Liver (tissue), 8 donors: ENCODE measurements at regions not wholly inside any gene's neighbourhood (a gene's known extent, or its start where the extent isn't known, plus 50 kb on each side); places are given as distances from the start of the nearest gene placed in this dataset.

ENCODE experiments used
- DNase-seq: peaks from one replicate; pipeline ENCODE4 v3.0.0-alpha.2; 2017; ENCODE audit warnings: low spot score
- H3K27ac ChIP-seq, 2 donors: one replicate each; pipeline ENCODE4 v1.7.0; 2013; ENCODE audit warnings: inconsistent platforms in 2 of 2, low read length in 2 of 2, control low read depth in 1 of 2, low read depth in 1 of 2, mild to moderate bottlenecking in 1 of 2
- H3K27me3 ChIP-seq, 4 donors: one replicate each; pipeline versions ENCODE4 v1.6.1 to v1.7.0; 2013; ENCODE audit warnings: low read length in 3 of 4, inconsistent platforms in 1 of 4, mild to moderate bottlenecking in 1 of 4, moderate library complexity in 1 of 4; ENCODE audit not compliant: control insufficient read depth in 4 of 4, insufficient read depth in 4 of 4
- H3K36me3 ChIP-seq, 4 donors: one replicate each; pipeline versions ENCODE4 v1.6.1 to v1.7.0; 2013; ENCODE audit warnings: low read length in 3 of 4, mild to moderate bottlenecking in 3 of 4, low read depth in 1 of 4, moderate library complexity in 1 of 4; ENCODE audit not compliant: control insufficient read depth in 4 of 4, insufficient read depth in 3 of 4
- H3K4me1 ChIP-seq, 4 donors: one replicate each; pipeline versions ENCODE4 v1.6.1 to v1.7.0; 2013; ENCODE audit warnings: low read length in 3 of 4, mild to moderate bottlenecking in 3 of 4, moderate library complexity in 1 of 4; ENCODE audit not compliant: control insufficient read depth in 4 of 4, insufficient read depth in 4 of 4
- H3K4me3 ChIP-seq, 3 donors: one replicate each; pipeline versions ENCODE4 v1.6.1 to v1.7.0; 2013; ENCODE audit warnings: low read length in 3 of 3, control low read depth in 1 of 3, low read depth in 1 of 3, mild to moderate bottlenecking in 1 of 3
- H3K9ac ChIP-seq, 2 donors: one replicate each; pipeline ENCODE4 v1.7.0; 2013; ENCODE audit warnings: low read length in 2 of 2, mild to moderate bottlenecking in 2 of 2, moderate library complexity in 2 of 2, control low read depth in 1 of 2, low read depth in 1 of 2
- H3K9me3 ChIP-seq, 4 donors: one replicate each; pipeline versions ENCODE4 v1.6.1 to v1.7.0; 2013; ENCODE audit warnings: low read length in 3 of 4; ENCODE audit not compliant: control insufficient read depth in 4 of 4
- EGR1 ChIP-seq, 2 donors: IDR thresholded peaks; 2 replicates each; pipeline ENCODE4 v1.6.1; 2016 to 2018; ENCODE audit warnings: antibody characterized with exemption in 2 of 2, low read depth in 2 of 2
- FOXA1 ChIP-seq: IDR thresholded peaks from 2 replicates; pipeline ENCODE4 v1.6.1; 2016; ENCODE audit warnings: antibody characterized with exemption
- FOXA2 ChIP-seq: IDR thresholded peaks from 2 replicates; pipeline ENCODE4 v1.6.1; 2016; ENCODE audit warnings: antibody characterized with exemption
- GABPA ChIP-seq, 2 donors: IDR thresholded peaks in 1 of 2; conservative IDR thresholded peaks in 1 of 2; 2 replicates each; pipeline ENCODE4 v1.6.1; 2016; ENCODE audit warnings: antibody characterized with exemption in 2 of 2, mild to moderate bottlenecking in 1 of 2, moderate library complexity in 1 of 2
- HNF4A ChIP-seq, 2 donors: conservative IDR thresholded peaks; 2 replicates each; pipeline ENCODE4 v1.6.1; 2016; ENCODE audit warnings: antibody characterized with exemption in 2 of 2, mild to moderate bottlenecking in 2 of 2
- HNF4G ChIP-seq: IDR thresholded peaks from 2 replicates; pipeline ENCODE4 v1.6.1; 2016; ENCODE audit warnings: antibody characterized with exemption
- JUND ChIP-seq, 2 donors: IDR thresholded peaks; 2 replicates each; pipeline ENCODE4 v1.6.1; 2016; ENCODE audit warnings: antibody characterized with exemption in 2 of 2
- NR2F2 ChIP-seq: IDR thresholded peaks from 2 replicates; pipeline ENCODE4 v1.6.1; 2016; ENCODE audit warnings: antibody characterized with exemption
- RAD21 ChIP-seq, 2 donors: IDR thresholded peaks; 2 replicates each; pipeline ENCODE4 v1.6.1; 2016; ENCODE audit warnings: antibody characterized with exemption in 2 of 2, mild to moderate bottlenecking in 2 of 2
- RXRA ChIP-seq, 2 donors: IDR thresholded peaks; 2 replicates each; pipeline ENCODE4 v1.6.1; 2017 to 2018; ENCODE audit warnings: antibody characterized with exemption in 2 of 2, mild to moderate bottlenecking in 1 of 2
- SP1 ChIP-seq: IDR thresholded peaks from 2 replicates; pipeline ENCODE4 v1.6.1; 2018; ENCODE audit warnings: antibody characterized with exemption, mild to moderate bottlenecking
- TAF1 ChIP-seq: conservative IDR thresholded peaks from 2 replicates; pipeline ENCODE4 v1.6.1; 2016; ENCODE audit warnings: antibody characterized with exemption, mild to moderate bottlenecking
- YY1 ChIP-seq: IDR thresholded peaks from 2 replicates; pipeline ENCODE4 v1.6.1; 2016; ENCODE audit warnings: antibody characterized with exemption, mild to moderate bottlenecking
- WGBS: extraction: QIAGEN DNeasy Blood & Tissue Kit; methylation state at CpG from one replicate; pipeline ENCODE4 v1.1.7; 2013; 5-methylcytosine and 5-hydroxymethylcytosine counted together
- TF ChIP-seq, protein P1 (sequence below): IDR thresholded peaks from 2 replicates; pipeline ENCODE4 v1.6.1; 2016; ENCODE audit warnings: antibody characterized with exemption
- TF ChIP-seq, protein P2 (sequence below): IDR thresholded peaks from 2 replicates; pipeline ENCODE4 v1.6.1; 2016; ENCODE audit warnings: antibody characterized with exemption
- TF ChIP-seq, protein P3 (sequence below): fragments of 150-350 bp; IDR thresholded peaks from 2 replicates; pipeline ENCODE4 v1.5.1; 2017; ENCODE audit warnings: improper control_type of control experiment, low read depth, low read length; ENCODE audit not compliant: missing input control
- TF ChIP-seq, protein P4 (sequence below): IDR thresholded peaks from 2 replicates; pipeline ENCODE4 v1.6.1; 2016; ENCODE audit warnings: antibody characterized with exemption, mild to moderate bottlenecking
- donor health status: healthy.
- donor health status: healthy.
- donor health status: healthy.
- donor health status: healthy.
- donor health status: healthy.

DNA sequence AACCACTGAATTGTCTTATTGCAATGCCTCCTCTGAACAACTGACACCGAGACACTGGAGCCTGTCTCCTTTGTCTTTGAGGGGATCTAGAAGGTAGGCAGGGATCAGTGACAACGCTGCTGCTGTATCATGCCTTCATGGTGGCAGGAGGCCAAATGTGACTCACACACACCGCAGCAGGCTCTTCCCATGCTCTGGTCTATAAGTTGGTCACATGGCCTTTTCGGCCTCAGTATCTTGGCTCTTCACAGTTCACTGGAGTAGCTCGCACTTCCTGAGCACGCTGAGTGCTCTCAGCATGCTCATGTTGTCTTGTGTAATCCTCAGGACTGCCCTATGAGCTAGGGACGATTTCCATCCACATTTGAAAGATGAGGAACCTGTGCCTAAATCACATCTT, 167.4 kb upstream of the PCSK2 start (continued):
- TF ChIP-seq, protein P1, sequence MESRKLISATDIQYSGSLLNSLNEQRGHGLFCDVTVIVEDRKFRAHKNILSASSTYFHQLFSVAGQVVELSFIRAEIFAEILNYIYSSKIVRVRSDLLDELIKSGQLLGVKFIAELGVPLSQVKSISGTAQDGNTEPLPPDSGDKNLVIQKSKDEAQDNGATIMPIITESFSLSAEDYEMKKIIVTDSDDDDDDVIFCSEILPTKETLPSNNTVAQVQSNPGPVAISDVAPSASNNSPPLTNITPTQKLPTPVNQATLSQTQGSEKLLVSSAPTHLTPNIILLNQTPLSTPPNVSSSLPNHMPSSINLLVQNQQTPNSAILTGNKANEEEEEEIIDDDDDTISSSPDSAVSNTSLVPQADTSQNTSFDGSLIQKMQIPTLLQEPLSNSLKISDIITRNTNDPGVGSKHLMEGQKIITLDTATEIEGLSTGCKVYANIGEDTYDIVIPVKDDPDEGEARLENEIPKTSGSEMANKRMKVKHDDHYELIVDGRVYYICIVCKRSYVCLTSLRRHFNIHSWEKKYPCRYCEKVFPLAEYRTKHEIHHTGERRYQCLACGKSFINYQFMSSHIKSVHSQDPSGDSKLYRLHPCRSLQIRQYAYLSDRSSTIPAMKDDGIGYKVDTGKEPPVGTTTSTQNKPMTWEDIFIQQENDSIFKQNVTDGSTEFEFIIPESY: no peak
- no peak for TF ChIP-seq NR2F2
- no peak for TF ChIP-seq SP1
- TF ChIP-seq RXRA (IDR thresholded peaks at IDR 0.05): no peak

DNA sequence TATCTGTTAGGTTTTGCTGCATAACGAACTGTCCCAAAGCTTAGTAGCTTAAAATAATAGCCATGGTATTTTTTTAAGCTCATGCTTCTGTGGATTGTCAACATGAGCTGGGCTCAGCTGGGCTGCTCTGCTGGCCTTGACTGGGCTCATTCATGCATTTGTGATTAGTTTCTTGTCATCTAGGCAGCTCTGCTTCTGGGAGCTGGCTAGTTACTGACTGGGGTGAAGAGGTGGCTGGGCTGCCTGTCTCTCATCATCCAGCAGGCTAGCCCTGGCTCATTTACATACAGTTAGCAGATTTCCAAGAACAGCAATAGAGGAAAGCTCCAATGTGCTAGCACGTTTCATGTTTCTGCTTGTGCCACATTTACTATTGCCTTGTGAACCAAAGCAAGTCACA, 165.1 kb upstream of the PCSK2 start:
- Histone ChIP-seq H3K36me3 (no peaks in the 10 kb centered on the region), H3K4me1 (no peaks in the 10 kb centered on the region), H3K27me3 (peaks cover 0 to 2% (median 0%) of the 10 kb centered on the region in 4 donors), H3K9ac (no peak overlapping the region), H3K4me3 (no peak overlapping the region), H3K9me3 (peaks cover 6 to 10% (median 8%) of the 10 kb centered on the region in 4 donors), H3K27ac (no peak overlapping the region)
- TF ChIP-seq RXRA (IDR thresholded peaks at IDR 0.05) (no peak), HNF4G (no peak), EGR1 (IDR thresholded peaks at IDR 0.05; ENCODE audit: low read depth in 2 of 2) (no peak), TAF1 (no peak), GABPA (IDR thresholded peaks at IDR 0.05 in 1 of 2, conservative IDR thresholded peaks at IDR 0.05 in 1 of 2) (no peak), YY1 (no peak), RAD21 (IDR thresholded peaks at IDR 0.05) (no peak), JUND (IDR thresholded peaks at IDR 0.05) (no peak), HNF4A (conservative IDR thresholded peaks at IDR 0.05) (no peak), FOXA2 (no peak), NR2F2 (no peak), FOXA1 (no peak), SP1 (no peak)
- TF ChIP-seq, protein P2, sequence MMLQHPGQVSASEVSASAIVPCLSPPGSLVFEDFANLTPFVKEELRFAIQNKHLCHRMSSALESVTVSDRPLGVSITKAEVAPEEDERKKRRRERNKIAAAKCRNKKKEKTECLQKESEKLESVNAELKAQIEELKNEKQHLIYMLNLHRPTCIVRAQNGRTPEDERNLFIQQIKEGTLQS: no peak
- TF ChIP-seq, protein P3, sequence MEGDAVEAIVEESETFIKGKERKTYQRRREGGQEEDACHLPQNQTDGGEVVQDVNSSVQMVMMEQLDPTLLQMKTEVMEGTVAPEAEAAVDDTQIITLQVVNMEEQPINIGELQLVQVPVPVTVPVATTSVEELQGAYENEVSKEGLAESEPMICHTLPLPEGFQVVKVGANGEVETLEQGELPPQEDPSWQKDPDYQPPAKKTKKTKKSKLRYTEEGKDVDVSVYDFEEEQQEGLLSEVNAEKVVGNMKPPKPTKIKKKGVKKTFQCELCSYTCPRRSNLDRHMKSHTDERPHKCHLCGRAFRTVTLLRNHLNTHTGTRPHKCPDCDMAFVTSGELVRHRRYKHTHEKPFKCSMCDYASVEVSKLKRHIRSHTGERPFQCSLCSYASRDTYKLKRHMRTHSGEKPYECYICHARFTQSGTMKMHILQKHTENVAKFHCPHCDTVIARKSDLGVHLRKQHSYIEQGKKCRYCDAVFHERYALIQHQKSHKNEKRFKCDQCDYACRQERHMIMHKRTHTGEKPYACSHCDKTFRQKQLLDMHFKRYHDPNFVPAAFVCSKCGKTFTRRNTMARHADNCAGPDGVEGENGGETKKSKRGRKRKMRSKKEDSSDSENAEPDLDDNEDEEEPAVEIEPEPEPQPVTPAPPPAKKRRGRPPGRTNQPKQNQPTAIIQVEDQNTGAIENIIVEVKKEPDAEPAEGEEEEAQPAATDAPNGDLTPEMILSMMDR: no peak
- TF ChIP-seq, protein P4, sequence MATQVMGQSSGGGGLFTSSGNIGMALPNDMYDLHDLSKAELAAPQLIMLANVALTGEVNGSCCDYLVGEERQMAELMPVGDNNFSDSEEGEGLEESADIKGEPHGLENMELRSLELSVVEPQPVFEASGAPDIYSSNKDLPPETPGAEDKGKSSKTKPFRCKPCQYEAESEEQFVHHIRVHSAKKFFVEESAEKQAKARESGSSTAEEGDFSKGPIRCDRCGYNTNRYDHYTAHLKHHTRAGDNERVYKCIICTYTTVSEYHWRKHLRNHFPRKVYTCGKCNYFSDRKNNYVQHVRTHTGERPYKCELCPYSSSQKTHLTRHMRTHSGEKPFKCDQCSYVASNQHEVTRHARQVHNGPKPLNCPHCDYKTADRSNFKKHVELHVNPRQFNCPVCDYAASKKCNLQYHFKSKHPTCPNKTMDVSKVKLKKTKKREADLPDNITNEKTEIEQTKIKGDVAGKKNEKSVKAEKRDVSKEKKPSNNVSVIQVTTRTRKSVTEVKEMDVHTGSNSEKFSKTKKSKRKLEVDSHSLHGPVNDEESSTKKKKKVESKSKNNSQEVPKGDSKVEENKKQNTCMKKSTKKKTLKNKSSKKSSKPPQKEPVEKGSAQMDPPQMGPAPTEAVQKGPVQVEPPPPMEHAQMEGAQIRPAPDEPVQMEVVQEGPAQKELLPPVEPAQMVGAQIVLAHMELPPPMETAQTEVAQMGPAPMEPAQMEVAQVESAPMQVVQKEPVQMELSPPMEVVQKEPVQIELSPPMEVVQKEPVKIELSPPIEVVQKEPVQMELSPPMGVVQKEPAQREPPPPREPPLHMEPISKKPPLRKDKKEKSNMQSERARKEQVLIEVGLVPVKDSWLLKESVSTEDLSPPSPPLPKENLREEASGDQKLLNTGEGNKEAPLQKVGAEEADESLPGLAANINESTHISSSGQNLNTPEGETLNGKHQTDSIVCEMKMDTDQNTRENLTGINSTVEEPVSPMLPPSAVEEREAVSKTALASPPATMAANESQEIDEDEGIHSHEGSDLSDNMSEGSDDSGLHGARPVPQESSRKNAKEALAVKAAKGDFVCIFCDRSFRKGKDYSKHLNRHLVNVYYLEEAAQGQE: no peak
- TF ChIP-seq, protein P1: no peak
- WGBS: 51% methylated on average over 2 of the region's 2 CpGs
- DNase-seq: no peak
